H1 (cell line): ENCODE measurements at regions not wholly inside any gene's neighbourhood (a gene's known extent, or its start where the extent isn't known, plus 50 kb on each side); places are given as distances from the start of the nearest gene placed in this dataset.
A peak's percentile ranks its signal among the peaks of the same experiment; 100 is the strongest.

Experiments
- CTCF ChIA-PET: fragments of 300-600 bp; sonication (Branson Sonifier 250); formaldehyde crosslinking; loops from one replicate; lab custom pipeline; 2021; ENCODE audit not compliant: partially characterized antibody; lab: Charles Lee
- POLR2A ChIA-PET: fragments of 300-600 bp; sonication (Branson Sonifier 250); formaldehyde crosslinking; loops from one replicate; lab custom pipeline; 2021; ENCODE audit warnings: inconsistent platforms; ENCODE audit not compliant: partially characterized antibody; lab: Charles Lee
- DNase-seq, 2 experiments: peaks; one replicate each; pipeline versions ENCODE4 v3.0.0 to v3.0.0-alpha.2; 2010 to 2022; ENCODE audit warnings: low spot score in 2 of 2, low read depth in 1 of 2, mixed read lengths in 1 of 2
- FAIRE-seq: peaks from 2 replicates; lab custom pipeline; 2011; peaks lifted over from hg19 to GRCh38; lab: Jason Lieb, UNC
- H2AFZ ChIP-seq: 2 replicates; pipeline ENCODE4 v1.8.1; 2012; ENCODE audit warnings: low read length, inconsistent platforms
- H2AK5ac ChIP-seq: 2 replicates; pipeline ENCODE4 v1.6.1; 2013; ENCODE audit warnings: low read depth, low read length
- H2BK120ac ChIP-seq: replicated peaks from 2 replicates; pipeline ENCODE3; 2013; ENCODE audit warnings: low read depth, low read length, inconsistent platforms
- H2BK12ac ChIP-seq: 2 replicates; pipeline ENCODE4 v1.6.1; 2013; ENCODE audit warnings: low read depth, low read length
- H2BK15ac ChIP-seq: 2 replicates; pipeline ENCODE4 v1.6.1; 2013; ENCODE audit warnings: low read length
- H2BK20ac ChIP-seq: 2 replicates; pipeline ENCODE4 v1.6.1; 2013; ENCODE audit warnings: low read length
- H2BK5ac ChIP-seq: 2 replicates; pipeline ENCODE4 v1.6.1; 2013; ENCODE audit warnings: low read depth, low read length
- H3K14ac ChIP-seq: 2 replicates; pipeline ENCODE4 v1.6.1; 2013; ENCODE audit warnings: inconsistent platforms; ENCODE audit not compliant: insufficient read length
- H3K18ac ChIP-seq: 2 replicates; pipeline ENCODE4 v1.6.1; 2013; ENCODE audit warnings: low read length; ENCODE audit errors: extremely low read depth
- H3K23ac ChIP-seq: 2 replicates; pipeline ENCODE4 v1.6.1; 2013; ENCODE audit warnings: inconsistent platforms; ENCODE audit not compliant: insufficient read length
- H3K23me2 ChIP-seq: 2 replicates; pipeline ENCODE4 v1.6.1; 2013; ENCODE audit warnings: low read depth, low read length
- H3K27ac ChIP-seq: 2 replicates; pipeline ENCODE4 v1.6.1; 2011; ENCODE audit warnings: low read depth, low read length, inconsistent platforms
- H3K27me3 ChIP-seq, 4 experiments: replicated peaks in 1 of 4; 1 replicate in 1 of 4; 2 replicates in 3 of 4; pipeline versions ENCODE4 v1.6.1 to v1.8.1; 2011 to 2013; ENCODE audit warnings: low read length in 3 of 4, mild to moderate bottlenecking in 3 of 4, inconsistent platforms in 2 of 4, mixed read lengths in 2 of 4, moderate library complexity in 1 of 4; ENCODE audit not compliant: control insufficient read depth in 3 of 4, insufficient read depth in 3 of 4; ENCODE audit errors: extremely low read depth in 1 of 4
- H3K36me3 ChIP-seq, 4 experiments: 2 replicates each; pipeline versions ENCODE4 v1.6.1 to v1.8.1; 2011 to 2013; ENCODE audit warnings: mild to moderate bottlenecking in 4 of 4, low read length in 3 of 4, moderate library complexity in 2 of 4, control low read depth in 1 of 4, inconsistent platforms in 1 of 4; ENCODE audit not compliant: insufficient read depth in 4 of 4, control insufficient read depth in 2 of 4
- H3K4ac ChIP-seq: replicated peaks from 2 replicates; pipeline ENCODE3; 2013; ENCODE audit warnings: low read length, low read depth, mixed read lengths, inconsistent platforms; ENCODE audit not compliant: insufficient read length
- H3K4me1 ChIP-seq, 4 experiments: replicated peaks in 1 of 4; 1 replicate in 1 of 4; 2 replicates in 3 of 4; pipeline versions ENCODE4 v1.6.1 to v1.8.1; 2011 to 2013; ENCODE audit warnings: low read length in 3 of 4, inconsistent platforms in 2 of 4, mixed read lengths in 1 of 4; ENCODE audit not compliant: insufficient read depth in 4 of 4, control insufficient read depth in 3 of 4
- H3K4me2 ChIP-seq, 2 experiments: 2 replicates each; pipeline versions ENCODE4 v1.6.1 to v1.8.1; 2011 to 2013; ENCODE audit warnings: low read depth in 2 of 2, low read length in 2 of 2, control low read depth in 1 of 2, inconsistent platforms in 1 of 2, mild to moderate bottlenecking in 1 of 2; ENCODE audit not compliant: insufficient read depth in 1 of 2
- H3K4me3 ChIP-seq, 4 experiments: fragments of 200-600, 300-600 bp in 1 of 4; sonication (generic), shearing (Covaris generic), sonication (Bioruptor Twin) in 1 of 4; 2 replicates each; pipeline versions ENCODE4 v1.5.1 to v1.8.1; 2011 to 2016; ENCODE audit warnings: low read length in 4 of 4, low read depth in 3 of 4, control low read depth in 2 of 4, inconsistent platforms in 2 of 4, mild to moderate bottlenecking in 2 of 4, mixed read lengths in 1 of 4, moderate library complexity in 1 of 4; ENCODE audit not compliant: insufficient read depth in 2 of 4; ENCODE audit errors: extremely low read depth in 1 of 4
- H3K56ac ChIP-seq: replicated peaks from 2 replicates; pipeline ENCODE3; 2013; ENCODE audit warnings: low read depth, mild to moderate bottlenecking, mixed read lengths, low read length, inconsistent platforms; ENCODE audit not compliant: insufficient read length
- H3K79me1 ChIP-seq: 2 replicates; pipeline ENCODE4 v1.6.1; 2013; ENCODE audit warnings: low read depth, low read length, control low read depth
- H3K79me2 ChIP-seq, 2 experiments: 2 replicates each; pipeline versions ENCODE4 v1.6.1 to v1.8.1; 2012 to 2013; ENCODE audit warnings: low read length in 2 of 2, mild to moderate bottlenecking in 2 of 2, inconsistent platforms in 1 of 2; ENCODE audit not compliant: insufficient read depth in 2 of 2, control insufficient read depth in 1 of 2
- H3K9ac ChIP-seq, 4 experiments: replicated peaks in 1 of 4; 1 replicate in 1 of 4; 2 replicates in 3 of 4; pipeline versions ENCODE4 v1.6.1 to v1.8.1; 2011 to 2013; ENCODE audit warnings: low read depth in 3 of 4, low read length in 3 of 4, control low read depth in 2 of 4, mild to moderate bottlenecking in 2 of 4, moderate library complexity in 2 of 4, inconsistent platforms in 1 of 4; ENCODE audit errors: extremely low read depth in 1 of 4
- H3K9me3 ChIP-seq, 2 experiments: 2 replicates each; pipeline versions ENCODE4 v1.6.1 to v1.8.1; 2012 to 2013; ENCODE audit warnings: mild to moderate bottlenecking in 2 of 2, moderate library complexity in 2 of 2, control low read depth in 1 of 2, inconsistent platforms in 1 of 2, low read depth in 1 of 2, low read length in 1 of 2, mixed read lengths in 1 of 2; ENCODE audit not compliant: insufficient read depth in 2 of 2
- H4K20me1 ChIP-seq, 2 experiments: replicated peaks in 1 of 2; 2 replicates each; pipeline versions ENCODE3 to v1.8.1; 2011 to 2013; ENCODE audit warnings: inconsistent platforms in 2 of 2, low read length in 2 of 2, mild to moderate bottlenecking in 1 of 2; ENCODE audit not compliant: insufficient read depth in 2 of 2, control insufficient read depth in 1 of 2
- H4K5ac ChIP-seq: 2 replicates; pipeline ENCODE4 v1.6.1; 2013; ENCODE audit warnings: low read length, low read depth, mixed read lengths, inconsistent platforms; ENCODE audit not compliant: insufficient read length
- H4K8ac ChIP-seq: 2 replicates; pipeline ENCODE4 v1.8.0; 2013; ENCODE audit warnings: mild to moderate bottlenecking, moderate library complexity, low read length, inconsistent platforms; ENCODE audit not compliant: insufficient read depth; ENCODE audit errors: extremely low read depth
- H4K91ac ChIP-seq: replicated peaks from 2 replicates; pipeline ENCODE3; 2013; ENCODE audit warnings: low read length, mixed read lengths, inconsistent platforms; ENCODE audit not compliant: insufficient read length
- BACH1 ChIP-seq: IDR thresholded peaks from 2 replicates; pipeline ENCODE4 v1.6.1; 2012; ENCODE audit warnings: low read length, improper control_type of control experiment
- CTBP2 ChIP-seq: IDR thresholded peaks from 2 replicates; pipeline ENCODE4 v1.7.0; 2011; ENCODE audit warnings: borderline replicate concordance, mild to moderate bottlenecking, moderate library complexity, mixed read lengths, low read length; ENCODE audit not compliant: insufficient read depth, insufficient read length
- EGR1 ChIP-seq: IDR thresholded peaks from 2 replicates; pipeline ENCODE4 v1.6.1; 2011; ENCODE audit warnings: low read depth, low read length, borderline replicate concordance
- RXRA ChIP-seq: IDR thresholded peaks from 2 replicates; pipeline ENCODE4 v1.6.1; 2011; ENCODE audit warnings: low read depth, mild to moderate bottlenecking, low read length, moderate library complexity; ENCODE audit not compliant: insufficient read depth
- SAP30 ChIP-seq: fragments of 300-600 bp; sonication (generic); IDR thresholded peaks from 2 replicates; pipeline ENCODE4 v1.7.1; 2012; ENCODE audit warnings: low read length, moderate library complexity, mild to moderate bottlenecking, inconsistent platforms; ENCODE audit not compliant: insufficient read depth, insufficient replicate concordance
- SIRT6 ChIP-seq: IDR thresholded peaks from one replicate; pipeline ENCODE4 v1.7.1; 2012; ENCODE audit warnings: low read length, inconsistent platforms
- SIX5 ChIP-seq: IDR thresholded peaks from 2 replicates; pipeline ENCODE4 v1.6.1; 2011; ENCODE audit warnings: mild to moderate bottlenecking, low read depth, low read length
- YY1 ChIP-seq: IDR thresholded peaks from 2 replicates; pipeline ENCODE4 v1.6.1; 2011; ENCODE audit warnings: low read depth, mild to moderate bottlenecking, low read length
- WGBS, 2 experiments: shearing (Covaris generic) in 1 of 2; methylation state at CpG; one replicate each; pipeline versions ENCODE4 v1.1.6 to v1.1.7; 2013 to 2015; ENCODE audit warnings: low lambda C conversion rate in 2 of 2, mixed read lengths in 2 of 2, inconsistent platforms in 1 of 2, low coverage in 1 of 2, missing lambda C conversion rate in 1 of 2; ENCODE audit not compliant: insufficient replicate concordance in 2 of 2, insufficient coverage in 1 of 2, insufficient read length in 1 of 2; ENCODE audit errors: extremely low coverage in 1 of 2, missing lambda C conversion rate in 1 of 2; 5-methylcytosine and 5-hydroxymethylcytosine counted together

DNA sequence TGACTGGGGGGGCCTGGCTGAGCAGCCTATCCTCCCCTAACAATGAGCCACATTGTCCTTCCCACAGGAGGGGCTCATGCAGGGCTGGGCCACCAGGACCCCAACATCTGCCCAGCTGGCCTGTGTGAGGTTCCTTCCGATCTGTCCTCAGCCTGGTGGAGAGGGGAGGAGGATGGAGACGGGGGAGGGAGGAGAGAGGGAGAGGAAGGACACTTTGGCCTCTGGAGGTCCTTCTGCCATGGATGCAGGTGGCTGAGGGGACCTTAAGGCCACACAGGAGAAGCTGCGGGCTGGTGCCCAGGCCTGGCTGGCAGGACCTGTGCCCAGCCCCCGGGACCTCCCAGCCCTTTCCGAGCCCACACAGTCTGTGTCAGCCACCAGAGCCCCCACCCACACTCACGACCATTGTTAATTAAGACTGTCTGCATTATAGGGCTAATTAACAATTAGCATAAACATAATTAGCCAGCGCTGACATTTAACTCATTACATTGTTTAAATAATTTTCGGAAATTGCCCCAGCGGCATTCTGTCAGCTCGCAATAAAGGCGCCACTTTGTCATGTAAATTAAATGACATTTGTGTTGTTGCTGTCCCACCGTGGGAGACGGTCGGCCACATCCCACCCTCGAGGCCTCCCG is 53.0 kb upstream of the NKX1-1 start:
- Histone ChIP-seq H4K8ac (no peak overlapping the region), H3K18ac (peak overlapping the region; percentile 48), H2BK5ac (peak overlapping the region; percentile 90; the same call in 1 of the 2 replicates), H2BK120ac (no peak overlapping the region), H4K5ac (no peak overlapping the region), H3K14ac (no peak overlapping the region), H3K4me3 (peak overlapping the region in 1 of 4 experiments; percentile 28; a peak in 2 of 8 replicates), H3K9me3 (peaks cover 0 to 3% of the 10 kb centered on the region in 2 experiments; a peak in 2 of 4 replicates), H4K20me1 (no peaks in the 10 kb centered on the region), H2AK5ac (no peak overlapping the region), H2BK20ac (peak overlapping the region; percentile 75; the same call in 1 of the 2 replicates), H3K27me3 (peaks cover 0 to 7% (median 0%) of the 10 kb centered on the region in 4 experiments; a peak in 2 of 7 replicates), H2BK15ac (no peak overlapping the region), H3K79me2 (no peaks in the 10 kb centered on the region), H3K23me2 (peaks cover 2% of the 10 kb centered on the region; the same call in 1 of the 2 replicates), H3K56ac (no peak overlapping the region), H3K4me1 (peaks cover 0 to 20% (median 13%) of the 10 kb centered on the region in 4 experiments; a peak in 6 of 7 replicates), H4K91ac (peak overlapping the region; percentile 93), H3K79me1 (no peaks in the 10 kb centered on the region), H2BK12ac (peak overlapping the region; percentile 97; the same call in 1 of the 2 replicates), H3K36me3 (no peaks in the 10 kb centered on the region), H2AFZ (no peak overlapping the region), H3K23ac (no peak overlapping the region), H3K27ac (no peak overlapping the region), H3K9ac (no peak overlapping the region), H3K4me2 (peak overlapping the region; percentile 33 to 50), H3K4ac (peak overlapping the region; percentile 67)
- TF ChIP-seq CTBP2 (no peak), EGR1 (no peak), SIRT6 (no peak), SAP30 (no peak), SIX5 (no peak), BACH1 (no peak), RXRA (no peak), YY1 (no peak)
- POLR2A ChIA-PET = interaction anchor here (0.7 to 1.0 kb wide), 2 partner anchors 52 to 757 kb away, joined by 3 to 4 read pairs; no protein-coding TSS in a partner anchor
- DNase-seq = peak in 1 of 2 experiments; percentile 52
- 30% methylated on average over 15 of the region's 16 CpGs; no CpG with 5 or more reads in 1 of the 2 experiments for WGBS, 2 experiments
- FAIRE-seq = no peak
- CTCF ChIA-PET = interaction anchor here (1.1 to 1.3 kb wide), 2 partner anchors 16 to 90 kb away, joined by 3 read pairs; no protein-coding TSS in a partner anchor
